ENCODE measurements at regions not wholly inside any gene's neighbourhood (a gene's known extent, or its start where the extent isn't known, plus 50 kb on each side); places are given as distances from the start of the nearest gene placed in this dataset.
"Not testable (repeated sequence)": the region's sequence is repeated elsewhere in the genome, so short reads cannot be mapped to it uniquely, and the experiment has no call there.

GRCh38 chr21:35311985-35312384, 262.9 kb upstream of the RUNX1 start:
- no peak for DNase-seq (ENCODE audit: low read depth)

- DNase-seq (ENCODE audit: low read depth): no peak
These were observed 260.2 kb upstream of the RUNX1 start for GRCh38 chr21:35309316-35309715.

GRCh38 chr21:35303085-35303484, 254.0 kb upstream of the RUNX1 start:
- peak; percentile 71 for DNase-seq (ENCODE audit: low read depth)

GRCh38 chr21:35298757-35299156, 249.7 kb upstream of the RUNX1 start:
- DNase-seq (ENCODE audit: low read depth): no peak

GRCh38 chr21:35297665-35298064, 248.6 kb upstream of the RUNX1 start:
- no peak for DNase-seq (ENCODE audit: low read depth)

GRCh38 chr21:35294231-35294898, 245.3 kb upstream of the RUNX1 start:
- no peak for DNase-seq (ENCODE audit: low read depth)

- DNase-seq (ENCODE audit: low read depth): no peak
These were observed 243.0 kb upstream of the RUNX1 start for GRCh38 chr21:35291973-35292627.

- DNase-seq (ENCODE audit: low read depth): no peak
These were observed 241.9 kb upstream of the RUNX1 start for GRCh38 chr21:35291034-35291433.

GRCh38 chr21:35288238-35288637, 239.1 kb upstream of the RUNX1 start:
- DNase-seq (ENCODE audit: low read depth): no peak

GRCh38 chr21:35284199-35284598, 235.1 kb upstream of the RUNX1 start:
- DNase-seq (ENCODE audit: low read depth): no peak

- no peak for DNase-seq (ENCODE audit: low read depth)
These were observed 233.8 kb upstream of the RUNX1 start for GRCh38 chr21:35282944-35283343.

- DNase-seq (ENCODE audit: low read depth): no peak
These were observed 232.9 kb upstream of the RUNX1 start for GRCh38 chr21:35281956-35282355.

GRCh38 chr21:35280231-35280630, 231.1 kb upstream of the RUNX1 start:
- DNase-seq (ENCODE audit: low read depth): no peak

- DNase-seq (ENCODE audit: low read depth): no peak
These were observed 226.7 kb upstream of the RUNX1 start for GRCh38 chr21:35275776-35276175.

GRCh38 chr21:35274923-35275322, 225.8 kb upstream of the RUNX1 start:
- no peak for DNase-seq (ENCODE audit: low read depth)

GRCh38 chr21:35274090-35274489, 225.0 kb upstream of the RUNX1 start:
- DNase-seq (ENCODE audit: low read depth): no peak

GRCh38 chr21:35273333-35273732, 224.2 kb upstream of the RUNX1 start:
- no peak for DNase-seq (ENCODE audit: low read depth)

GRCh38 chr21:35271344-35272118, 222.4 kb upstream of the RUNX1 start:
- not testable (repeated sequence) for DNase-seq (ENCODE audit: low read depth)

- DNase-seq (ENCODE audit: low read depth): no peak
These were observed 219.7 kb upstream of the RUNX1 start for GRCh38 chr21:35268817-35269216.

GRCh38 chr21:35268261-35268660, 219.2 kb upstream of the RUNX1 start:
- DNase-seq (ENCODE audit: low read depth): no peak

- no peak for DNase-seq (ENCODE audit: low read depth)
These were observed 217.4 kb upstream of the RUNX1 start for GRCh38 chr21:35266546-35266945.

- no peak for DNase-seq (ENCODE audit: low read depth)
These were observed 216.2 kb upstream of the RUNX1 start for GRCh38 chr21:35265170-35265877.

GRCh38 chr21:35259457-35259856, 210.4 kb upstream of the RUNX1 start:
- no peak for DNase-seq (ENCODE audit: low read depth)

All from HS-27A (cell line).